ENCODE measurements at regions not wholly inside any gene's neighbourhood (a gene's known extent, or its start where the extent isn't known, plus 50 kb on each side); places are given as distances from the start of the nearest gene placed in this dataset.

- no peaks in the 10 kb centered on the region for H3K27me3 ChIP-seq
- peak in 1 of 2 donors; percentile 3 for DNase-seq
- intact Hi-C loops (cut with DNase I): no loop called here
- WGBS, 2 donors: 88 to 90% methylated on average over 13 of the region's 13 CpGs
- no peak for ATAC-seq
- H3K4me1 ChIP-seq: no peaks in the 10 kb centered on the region
- H3K36me3 ChIP-seq: no peaks in the 10 kb centered on the region
- no peak overlapping the region for H3K27ac ChIP-seq
- TF ChIP-seq, protein P1, sequence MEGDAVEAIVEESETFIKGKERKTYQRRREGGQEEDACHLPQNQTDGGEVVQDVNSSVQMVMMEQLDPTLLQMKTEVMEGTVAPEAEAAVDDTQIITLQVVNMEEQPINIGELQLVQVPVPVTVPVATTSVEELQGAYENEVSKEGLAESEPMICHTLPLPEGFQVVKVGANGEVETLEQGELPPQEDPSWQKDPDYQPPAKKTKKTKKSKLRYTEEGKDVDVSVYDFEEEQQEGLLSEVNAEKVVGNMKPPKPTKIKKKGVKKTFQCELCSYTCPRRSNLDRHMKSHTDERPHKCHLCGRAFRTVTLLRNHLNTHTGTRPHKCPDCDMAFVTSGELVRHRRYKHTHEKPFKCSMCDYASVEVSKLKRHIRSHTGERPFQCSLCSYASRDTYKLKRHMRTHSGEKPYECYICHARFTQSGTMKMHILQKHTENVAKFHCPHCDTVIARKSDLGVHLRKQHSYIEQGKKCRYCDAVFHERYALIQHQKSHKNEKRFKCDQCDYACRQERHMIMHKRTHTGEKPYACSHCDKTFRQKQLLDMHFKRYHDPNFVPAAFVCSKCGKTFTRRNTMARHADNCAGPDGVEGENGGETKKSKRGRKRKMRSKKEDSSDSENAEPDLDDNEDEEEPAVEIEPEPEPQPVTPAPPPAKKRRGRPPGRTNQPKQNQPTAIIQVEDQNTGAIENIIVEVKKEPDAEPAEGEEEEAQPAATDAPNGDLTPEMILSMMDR (IDR thresholded peaks at IDR 0.05): no peak
- peaks cover 0 to 4% (median 0%) of the 10 kb centered on the region in 11 donors for H3K9me3 ChIP-seq
- no peak overlapping the region for H3K4me3 ChIP-seq
Observed at GRCh38 chr7:85972504-85973141, 671.1 kb upstream of the GRM3 start.

DNA sequence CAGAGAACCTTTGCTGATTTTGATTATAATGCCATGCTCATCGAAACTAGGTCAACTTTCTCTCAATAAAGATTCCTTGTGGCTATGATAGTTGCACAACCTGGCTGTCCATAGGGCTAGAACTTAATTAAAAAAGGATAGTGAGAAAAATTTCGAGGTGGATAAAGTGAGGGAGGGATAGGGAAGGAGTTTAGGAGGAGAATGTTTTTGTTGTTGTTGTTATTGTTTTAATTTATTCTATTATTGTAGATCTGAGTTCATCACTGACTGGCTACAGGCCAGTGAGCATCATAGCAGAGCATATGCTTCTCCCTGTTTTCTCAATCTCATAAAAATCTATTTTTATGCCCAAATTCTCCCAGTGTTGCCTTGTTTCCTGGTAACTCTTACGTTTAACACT is 688.7 kb upstream of the GRM3 start:
- DNase-seq (no peak), ATAC-seq (no peak)
- 50 to 51% methylated on average over 3 of the region's 3 CpGs for WGBS, 2 donors
- H3K27me3 ChIP-seq: no peaks in the 10 kb centered on the region
- H3K4me1 ChIP-seq: no peaks in the 10 kb centered on the region
- H3K9me3 ChIP-seq: peaks cover 0 to 3% (median 0%) of the 10 kb centered on the region in 11 donors
- no peaks in the 10 kb centered on the region for H3K36me3 ChIP-seq
- intact Hi-C loops (cut with DNase I): no loop called here
- no peak overlapping the region for H3K4me3 ChIP-seq
- no peak overlapping the region for H3K27ac ChIP-seq
- TF ChIP-seq, protein P1 (IDR thresholded peaks at IDR 0.05): no peak

DNA sequence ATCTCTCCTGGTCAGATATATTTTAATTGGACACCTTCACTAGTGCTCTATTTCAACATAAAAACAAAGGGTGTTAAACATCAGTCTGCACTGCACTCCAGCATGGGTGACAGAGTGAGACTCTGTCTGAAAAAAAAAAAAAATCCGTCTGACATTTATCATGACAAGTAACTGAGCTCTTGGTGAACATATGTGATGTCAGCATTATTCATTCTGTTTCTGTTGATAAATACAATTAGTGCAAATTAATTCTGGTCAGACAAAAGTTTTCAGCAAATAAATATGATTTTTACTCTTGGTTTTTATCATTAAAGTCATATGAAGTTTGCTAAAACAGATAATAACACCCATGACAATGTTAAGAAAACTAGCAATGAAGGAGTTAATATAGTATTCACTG is 692.8 kb upstream of the GRM3 start:
- 38 to 50% methylated on average over 1 of the region's 1 CpG for WGBS, 2 donors
- Histone ChIP-seq H3K27ac (no peak overlapping the region), H3K4me1 (no peaks in the 10 kb centered on the region), H3K9me3 (peaks cover 0 to 38% (median 18%) of the 10 kb centered on the region in 11 donors), H3K27me3 (no peaks in the 10 kb centered on the region), H3K4me3 (no peak overlapping the region), H3K36me3 (no peaks in the 10 kb centered on the region)
- intact Hi-C loops (cut with DNase I): no loop called here
- TF ChIP-seq, protein P1 (IDR thresholded peaks at IDR 0.05): no peak
- DNase-seq (no peak), ATAC-seq (no peak)

- no peak for ATAC-seq
- TF ChIP-seq, protein P1 (IDR thresholded peaks at IDR 0.05): no peak
- no peaks in the 10 kb centered on the region for H3K4me1 ChIP-seq
- H3K27ac ChIP-seq: no peak overlapping the region
- peaks cover 0 to 42% (median 18%) of the 10 kb centered on the region in 11 donors for H3K9me3 ChIP-seq
- WGBS, 2 donors: 82 to 85% methylated on average over 3 of the region's 3 CpGs
- H3K27me3 ChIP-seq: no peaks in the 10 kb centered on the region
- intact Hi-C loops (cut with DNase I): no loop called here
- H3K36me3 ChIP-seq: no peaks in the 10 kb centered on the region
- DNase-seq: no peak
- H3K4me3 ChIP-seq: no peak overlapping the region
Observed at GRCh38 chr7:85950418-85950817, 693.3 kb upstream of the GRM3 start.
